ENCODE measurements at regions not wholly inside any gene's neighbourhood (a gene's known extent, or its start where the extent isn't known, plus 50 kb on each side); places are given as distances from the start of the nearest gene placed in this dataset.

DNA sequence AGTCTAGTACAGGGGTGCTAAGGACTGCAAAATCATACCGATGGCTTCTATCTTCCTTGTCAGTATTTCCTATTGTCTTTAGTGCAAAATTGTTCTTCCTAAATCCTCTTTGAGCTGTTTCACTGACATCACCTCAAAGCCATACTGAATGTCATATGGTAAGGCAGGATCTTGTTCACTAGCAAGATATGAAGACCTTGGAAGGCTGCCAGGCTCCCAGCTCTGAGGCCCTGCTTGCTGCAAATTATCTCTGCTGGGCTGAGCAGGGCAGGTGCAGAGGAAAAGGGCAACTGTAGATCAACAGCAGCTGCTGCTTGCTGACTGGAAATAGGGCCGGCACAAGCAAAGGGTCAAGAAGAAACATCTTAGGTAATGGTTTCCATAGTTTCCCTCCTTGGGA, 58.2 kb downstream of the PMAIP1 start:
- H3K36me3 ChIP-seq (ENCODE audit: low read depth, missing control alignments): no peaks in the 10 kb centered on the region
- H3K27ac ChIP-seq: no peak overlapping the region
- peak; percentile 87 for DNase-seq
- no peak overlapping the region for H3K4me3 ChIP-seq
- no peaks in the 10 kb centered on the region for H3K27me3 ChIP-seq
- intact Hi-C loops (cut with DNase I; ENCODE audit: low total_unique reads): no loop called here
- no peaks in the 10 kb centered on the region for H3K9me3 ChIP-seq
- no peaks in the 10 kb centered on the region for H3K4me1 ChIP-seq
- no peak for TF ChIP-seq POLR2A (IDR thresholded peaks at IDR 0.05)
- TF ChIP-seq, protein P1, sequence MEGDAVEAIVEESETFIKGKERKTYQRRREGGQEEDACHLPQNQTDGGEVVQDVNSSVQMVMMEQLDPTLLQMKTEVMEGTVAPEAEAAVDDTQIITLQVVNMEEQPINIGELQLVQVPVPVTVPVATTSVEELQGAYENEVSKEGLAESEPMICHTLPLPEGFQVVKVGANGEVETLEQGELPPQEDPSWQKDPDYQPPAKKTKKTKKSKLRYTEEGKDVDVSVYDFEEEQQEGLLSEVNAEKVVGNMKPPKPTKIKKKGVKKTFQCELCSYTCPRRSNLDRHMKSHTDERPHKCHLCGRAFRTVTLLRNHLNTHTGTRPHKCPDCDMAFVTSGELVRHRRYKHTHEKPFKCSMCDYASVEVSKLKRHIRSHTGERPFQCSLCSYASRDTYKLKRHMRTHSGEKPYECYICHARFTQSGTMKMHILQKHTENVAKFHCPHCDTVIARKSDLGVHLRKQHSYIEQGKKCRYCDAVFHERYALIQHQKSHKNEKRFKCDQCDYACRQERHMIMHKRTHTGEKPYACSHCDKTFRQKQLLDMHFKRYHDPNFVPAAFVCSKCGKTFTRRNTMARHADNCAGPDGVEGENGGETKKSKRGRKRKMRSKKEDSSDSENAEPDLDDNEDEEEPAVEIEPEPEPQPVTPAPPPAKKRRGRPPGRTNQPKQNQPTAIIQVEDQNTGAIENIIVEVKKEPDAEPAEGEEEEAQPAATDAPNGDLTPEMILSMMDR (IDR thresholded peaks at IDR 0.05): no peak
- 37 to 40% methylated on average over 2 of the region's 2 CpGs for whole genome bisulfite sequencing, 2 donors

- no peaks in the 10 kb centered on the region for H3K36me3 ChIP-seq (ENCODE audit: low read depth, missing control alignments)
- no peak overlapping the region for H3K4me3 ChIP-seq
- intact Hi-C loops (cut with DNase I; ENCODE audit: low total_unique reads): no loop called here
- DNase-seq: no peak
- no peak overlapping the region for H3K27ac ChIP-seq
- no peaks in the 10 kb centered on the region for H3K9me3 ChIP-seq
- H3K4me1 ChIP-seq: no peaks in the 10 kb centered on the region
- 83 to 86% methylated on average over 2 of the region's 2 CpGs for WGBS, 2 donors
- no peaks in the 10 kb centered on the region for H3K27me3 ChIP-seq
- TF ChIP-seq, protein P1 (IDR thresholded peaks at IDR 0.05): no peak
- no peak for TF ChIP-seq POLR2A (IDR thresholded peaks at IDR 0.05)
These were observed 55.0 kb downstream of the PMAIP1 start for GRCh38 chr18:59954755-59955156.

GRCh38 chr18:59954241-59954640, 54.4 kb downstream of the PMAIP1 start:
- 91 to 96% methylated on average over 1 of the region's 1 CpG for WGBS, 2 donors
- intact Hi-C loops (cut with DNase I; ENCODE audit: low total_unique reads): no loop called here
- no peak overlapping the region for H3K4me3 ChIP-seq
- H3K36me3 ChIP-seq (ENCODE audit: low read depth, missing control alignments): no peaks in the 10 kb centered on the region
- H3K27me3 ChIP-seq: no peaks in the 10 kb centered on the region
- no peak for DNase-seq
- H3K27ac ChIP-seq: no peak overlapping the region
- H3K4me1 ChIP-seq: no peaks in the 10 kb centered on the region
- TF ChIP-seq, protein P1 (IDR thresholded peaks at IDR 0.05): no peak
- no peak for TF ChIP-seq POLR2A (IDR thresholded peaks at IDR 0.05)
- no peaks in the 10 kb centered on the region for H3K9me3 ChIP-seq

Small RNAs in the stretch of these regions (small RNA-seq; reads per million reads assigned to genes)
- gene RN7SL342P (0 reads per million in 2 donors), gene RNU4-17P (0 to 0.09 reads per million in 2 donors), gene RNU6-567P (0 reads per million in 2 donors)

All from testis (tissue), 2 donors.